Prostate gland (tissue), 2 donors: ENCODE measurements at regions not wholly inside any gene's neighbourhood (a gene's known extent, or its start where the extent isn't known, plus 50 kb on each side); places are given as distances from the start of the nearest gene placed in this dataset.

Experiments
- POLR2A ChIP-seq: fragments of 450-650 bp; IDR thresholded peaks from one replicate; pipeline ENCODE4 v1.6.1; 2016; ENCODE audit warnings: antibody characterized with exemption, mild to moderate bottlenecking
- POLR2AphosphoS5 ChIP-seq: sonication (generic); formaldehyde crosslinking; IDR thresholded peaks from one replicate; pipeline ENCODE4 v1.6.1; 2017; ENCODE audit warnings: antibody characterized with exemption
- TF ChIP-seq, protein P1 (sequence below), 4 experiments: fragments of 200-600 bp in 2 of 4; fragments of 450-650 bp in 2 of 4; sonication (generic) in 2 of 4; IDR thresholded peaks; 1 replicate in 3 of 4; 2 replicates in 1 of 4; pipeline ENCODE4 v1.5.1; 2016 to 2019; ENCODE audit warnings: antibody characterized with exemption in 4 of 4, mild to moderate bottlenecking in 2 of 4, moderate library complexity in 2 of 4

DNA sequence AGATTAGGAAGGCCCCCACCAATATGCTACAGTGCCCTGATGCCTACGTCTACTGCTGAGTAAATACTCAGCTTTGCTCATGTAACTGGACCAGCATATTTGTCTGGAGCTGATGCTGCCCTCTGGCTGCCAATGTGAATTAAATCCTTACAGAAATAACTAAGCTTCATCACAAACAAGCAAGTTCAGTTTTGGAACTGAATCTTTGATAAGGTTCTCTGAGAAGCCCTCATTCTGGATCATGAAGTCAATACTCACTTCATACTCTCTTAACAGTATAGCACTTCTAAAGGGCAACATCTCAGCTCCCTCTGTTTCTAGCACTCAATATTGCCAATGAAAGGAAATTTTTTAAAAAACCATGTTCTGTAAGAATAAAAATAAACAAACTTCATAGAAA, 246.7 kb downstream of the ETV1 start:
- TF ChIP-seq POLR2A (no peak), POLR2AphosphoS5 (no peak)
- TF ChIP-seq, protein P1, sequence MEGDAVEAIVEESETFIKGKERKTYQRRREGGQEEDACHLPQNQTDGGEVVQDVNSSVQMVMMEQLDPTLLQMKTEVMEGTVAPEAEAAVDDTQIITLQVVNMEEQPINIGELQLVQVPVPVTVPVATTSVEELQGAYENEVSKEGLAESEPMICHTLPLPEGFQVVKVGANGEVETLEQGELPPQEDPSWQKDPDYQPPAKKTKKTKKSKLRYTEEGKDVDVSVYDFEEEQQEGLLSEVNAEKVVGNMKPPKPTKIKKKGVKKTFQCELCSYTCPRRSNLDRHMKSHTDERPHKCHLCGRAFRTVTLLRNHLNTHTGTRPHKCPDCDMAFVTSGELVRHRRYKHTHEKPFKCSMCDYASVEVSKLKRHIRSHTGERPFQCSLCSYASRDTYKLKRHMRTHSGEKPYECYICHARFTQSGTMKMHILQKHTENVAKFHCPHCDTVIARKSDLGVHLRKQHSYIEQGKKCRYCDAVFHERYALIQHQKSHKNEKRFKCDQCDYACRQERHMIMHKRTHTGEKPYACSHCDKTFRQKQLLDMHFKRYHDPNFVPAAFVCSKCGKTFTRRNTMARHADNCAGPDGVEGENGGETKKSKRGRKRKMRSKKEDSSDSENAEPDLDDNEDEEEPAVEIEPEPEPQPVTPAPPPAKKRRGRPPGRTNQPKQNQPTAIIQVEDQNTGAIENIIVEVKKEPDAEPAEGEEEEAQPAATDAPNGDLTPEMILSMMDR (IDR thresholded peaks at IDR 0.05), result peak; percentile 16 to 56 (median 53)
